ENCODE measurements at regions not wholly inside any gene's neighbourhood (a gene's known extent, or its start where the extent isn't known, plus 50 kb on each side); places are given as distances from the start of the nearest gene placed in this dataset.

DNA sequence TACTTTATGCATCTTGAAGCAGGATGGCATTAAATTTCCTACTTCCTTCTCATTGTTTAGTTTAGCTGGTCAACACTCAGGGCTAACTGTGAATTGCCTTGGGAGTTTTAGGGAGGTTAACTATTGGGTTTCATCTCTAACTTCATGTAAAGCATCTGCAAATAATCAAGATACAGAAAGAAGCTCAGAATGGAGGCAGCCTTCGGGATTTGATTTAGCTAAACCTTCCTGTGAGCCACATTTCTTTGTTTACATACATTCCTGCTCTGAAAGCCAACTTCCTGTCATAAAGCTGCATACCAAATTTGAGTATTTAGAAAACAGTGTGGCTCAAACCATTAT lies 131.7 kb upstream of the PCDH18 start:
- no peak for DNase-seq

DNA sequence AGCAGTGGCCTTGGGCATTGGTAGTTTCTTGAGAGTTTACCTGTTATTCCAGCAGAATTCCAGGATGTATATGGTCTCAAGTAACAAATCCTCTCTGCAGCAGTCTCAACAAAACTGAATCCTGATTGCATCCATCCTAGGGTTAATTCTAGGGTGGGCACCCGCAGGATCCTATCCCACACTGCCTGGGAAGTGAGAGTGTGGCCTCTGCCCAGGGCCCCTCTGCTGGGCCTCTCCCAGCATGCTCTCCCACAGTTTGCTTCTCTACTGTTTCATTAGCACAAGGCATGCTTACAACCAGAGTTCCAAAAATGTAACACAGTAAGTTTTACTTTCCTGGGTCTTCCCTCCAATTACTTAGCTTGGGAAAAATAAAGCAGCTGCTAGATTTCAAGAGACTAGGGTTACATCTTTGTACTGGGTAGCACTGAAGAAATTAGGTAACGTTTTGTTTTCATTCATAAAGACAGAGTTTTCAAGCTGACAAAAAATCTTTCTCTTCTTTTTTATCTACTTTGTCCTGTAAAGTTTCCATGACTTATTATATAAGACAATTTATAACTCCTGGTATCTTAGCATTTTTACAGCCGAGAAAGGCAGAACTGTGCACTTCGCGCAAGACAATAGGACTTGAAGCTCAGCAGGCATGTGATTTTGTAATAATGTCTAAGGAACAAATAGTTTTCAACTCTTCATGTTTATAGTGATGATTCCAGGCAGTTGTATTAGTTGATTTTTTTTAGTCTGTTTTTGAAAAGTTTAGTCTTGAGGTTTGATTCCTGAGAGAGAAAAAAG lies 131.2 kb upstream of the PCDH18 start:
- DNase-seq: no peak

GRCh38 chr4:137661693-137662092 lies 129.4 kb upstream of the PCDH18 start:
- DNase-seq: no peak

- DNase-seq: no peak
Observed at GRCh38 chr4:137660211-137660610, 127.9 kb upstream of the PCDH18 start.

GRCh38 chr4:137659431-137659830 lies 127.1 kb upstream of the PCDH18 start:
- no peak for DNase-seq

- no peak for DNase-seq
Observed at GRCh38 chr4:137656661-137657060, 124.4 kb upstream of the PCDH18 start.

DNA sequence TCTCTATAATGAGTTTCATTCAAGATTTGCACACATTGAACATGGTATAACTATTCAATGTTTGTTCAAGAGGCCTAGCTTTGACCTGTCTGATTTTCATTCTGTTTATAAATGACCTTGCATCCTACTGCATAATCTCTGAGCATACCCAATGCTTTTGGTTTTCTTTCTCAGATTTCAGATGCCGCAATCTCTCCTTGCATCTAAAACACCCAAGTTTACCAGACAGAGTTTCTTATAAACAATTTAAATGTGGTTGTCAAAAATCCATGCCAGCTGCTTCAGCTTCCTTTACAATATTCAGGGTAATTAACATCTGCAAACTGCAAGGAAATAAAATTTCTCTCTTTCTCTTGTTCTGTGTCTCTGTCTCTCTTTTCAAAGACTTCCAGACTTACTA lies 123.0 kb upstream of the PCDH18 start:
- DNase-seq: no peak

DNA sequence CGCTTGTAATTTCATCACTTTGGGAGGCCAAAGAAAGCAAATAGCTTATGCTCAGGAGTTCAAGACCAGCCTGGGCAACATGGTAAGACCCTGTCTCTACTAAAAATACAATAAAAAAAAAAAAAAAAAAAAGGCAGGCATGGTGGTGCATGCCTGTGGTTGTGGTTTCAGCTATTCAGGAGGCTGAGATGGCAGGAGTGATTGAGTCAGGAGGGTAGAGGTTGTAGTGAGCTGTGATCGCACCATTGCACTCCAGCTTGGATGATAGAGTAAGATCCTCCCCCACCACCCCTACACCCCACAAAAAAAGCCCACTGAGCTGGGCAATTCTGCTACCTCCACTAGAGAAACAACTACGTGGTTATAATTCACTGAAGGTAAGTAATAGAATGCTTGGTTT lies 118.8 kb upstream of the PCDH18 start:
- no peak for DNase-seq

DNA sequence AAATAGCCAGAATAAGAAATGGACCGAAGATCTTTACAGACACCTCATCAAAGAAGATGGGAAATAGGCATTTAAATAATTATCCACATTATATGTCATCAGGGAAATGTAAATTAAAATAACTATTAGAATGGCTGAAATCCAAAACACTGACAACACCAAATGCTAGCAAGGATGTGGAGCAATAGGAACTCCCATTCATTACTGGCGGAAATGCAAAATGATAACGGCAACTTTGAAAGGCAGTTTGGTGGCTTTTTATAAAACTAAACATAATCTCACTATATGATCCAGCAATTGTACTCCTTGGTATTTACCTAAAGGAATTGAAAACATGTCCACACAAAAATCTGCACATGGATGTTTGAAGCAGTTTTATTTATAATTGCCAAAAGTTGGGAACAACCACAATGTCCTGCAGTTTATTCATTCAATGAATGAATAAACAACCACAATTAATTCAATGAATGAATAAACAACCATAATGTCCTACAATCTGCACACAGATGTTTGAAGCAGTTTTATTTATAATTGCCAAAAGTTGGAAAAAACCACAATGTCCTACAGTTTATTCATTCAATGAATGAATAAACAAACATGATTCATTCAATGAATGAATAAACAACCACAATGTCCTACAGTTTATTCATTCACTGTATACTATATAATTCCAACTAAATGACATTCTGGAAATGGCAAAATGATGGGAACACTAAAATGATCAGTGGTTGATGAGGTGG lies 117.6 kb upstream of the PCDH18 start:
- DNase-seq: no peak

- no peak for DNase-seq
Observed at GRCh38 chr4:137648531-137648930, 116.2 kb upstream of the PCDH18 start.

GRCh38 chr4:137647375-137647774 lies 115.1 kb upstream of the PCDH18 start:
- DNase-seq: no peak

DNA sequence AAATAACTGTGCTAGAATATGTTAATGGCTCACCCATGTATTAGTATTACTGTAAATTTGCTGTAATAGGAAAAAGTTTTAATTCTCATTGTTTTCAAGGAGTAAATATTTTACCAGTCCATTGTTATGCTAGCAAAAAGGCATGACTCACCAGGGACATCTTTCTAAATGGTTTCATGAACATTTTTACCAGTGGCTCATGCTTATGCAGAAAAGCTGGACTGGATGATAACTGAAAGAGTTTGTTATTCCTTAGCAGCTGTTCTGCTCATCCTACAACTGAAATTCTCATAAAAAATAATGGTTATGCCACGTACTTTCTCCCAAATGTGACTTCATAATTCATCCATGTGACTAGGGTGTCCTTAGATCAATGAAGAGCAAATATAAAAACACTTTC lies 111.9 kb upstream of the PCDH18 start:
- no peak for DNase-seq

DNA sequence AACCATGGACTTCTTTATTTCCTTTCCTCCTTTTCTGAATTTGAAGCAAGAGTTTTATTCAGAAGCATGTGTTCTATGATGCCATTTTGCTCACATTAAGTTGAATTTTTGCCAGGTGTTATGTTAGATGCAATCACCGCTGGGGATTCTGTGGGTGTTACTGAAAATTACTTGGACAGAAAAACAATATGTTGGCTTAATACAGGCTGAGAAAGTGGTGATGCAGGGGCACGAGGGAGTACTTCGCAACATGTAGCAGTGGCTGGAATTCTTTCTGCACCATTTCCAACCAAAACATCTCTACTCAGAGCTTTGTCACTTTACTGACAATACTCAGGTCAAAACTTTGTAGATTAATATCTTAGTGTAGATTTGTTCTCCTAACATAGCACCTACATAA lies 109.2 kb upstream of the PCDH18 start:
- DNase-seq: no peak

- DNase-seq: no peak
Observed at GRCh38 chr4:137640838-137641158, 108.5 kb upstream of the PCDH18 start.

- DNase-seq: no peak
Observed at GRCh38 chr4:137640156-137640837, 108.0 kb upstream of the PCDH18 start.

DNA sequence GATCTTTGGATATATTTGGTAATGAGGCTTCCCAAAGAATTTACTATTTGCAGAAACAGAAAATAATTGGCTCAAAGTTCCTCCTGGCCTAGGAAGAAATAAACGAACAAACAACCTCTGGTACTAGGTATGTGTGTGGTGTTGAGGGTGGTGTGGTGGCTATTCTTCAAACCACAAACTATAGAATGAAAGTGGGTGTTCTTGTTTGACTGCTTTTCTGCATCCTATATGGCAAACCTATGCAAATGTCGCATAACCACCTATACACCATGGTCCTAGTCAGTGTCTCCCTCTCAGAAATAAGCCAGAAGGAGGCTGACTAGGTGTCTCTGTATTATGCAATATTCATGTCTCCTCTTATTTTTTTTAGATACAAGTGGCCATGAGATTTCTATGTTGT lies 106.6 kb upstream of the PCDH18 start:
- DNase-seq: no peak

GRCh38 chr4:137635601-137636000 lies 103.3 kb upstream of the PCDH18 start:
- DNase-seq: no peak

- DNase-seq: no peak
Observed at GRCh38 chr4:137635108-137635507, 102.8 kb upstream of the PCDH18 start.

DNA sequence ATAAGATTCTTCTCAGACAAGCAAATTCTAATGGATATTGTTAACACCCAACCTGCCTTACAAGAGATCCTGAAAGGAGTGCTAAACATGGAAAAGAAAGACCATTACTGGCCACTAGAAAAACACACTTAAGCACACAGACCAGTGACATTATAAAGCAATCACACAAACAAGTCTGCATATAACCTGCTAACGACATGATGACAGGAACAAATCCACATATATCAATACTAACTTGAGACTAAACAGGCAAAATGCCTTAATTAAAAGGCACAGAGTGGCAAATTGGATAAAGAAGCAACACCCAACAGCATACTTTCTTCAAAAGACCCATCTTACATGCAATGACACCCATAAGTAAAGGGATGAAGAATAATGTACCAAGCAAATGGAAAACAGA lies 100.5 kb upstream of the PCDH18 start:
- no peak for DNase-seq

- DNase-seq: no peak
Observed at GRCh38 chr4:137631605-137632004, 99.3 kb upstream of the PCDH18 start.

- DNase-seq: no peak
Observed at GRCh38 chr4:137630252-137630651, 98.0 kb upstream of the PCDH18 start.

GRCh38 chr4:137627739-137628460 lies 95.6 kb upstream of the PCDH18 start:
- DNase-seq: no peak

DNA sequence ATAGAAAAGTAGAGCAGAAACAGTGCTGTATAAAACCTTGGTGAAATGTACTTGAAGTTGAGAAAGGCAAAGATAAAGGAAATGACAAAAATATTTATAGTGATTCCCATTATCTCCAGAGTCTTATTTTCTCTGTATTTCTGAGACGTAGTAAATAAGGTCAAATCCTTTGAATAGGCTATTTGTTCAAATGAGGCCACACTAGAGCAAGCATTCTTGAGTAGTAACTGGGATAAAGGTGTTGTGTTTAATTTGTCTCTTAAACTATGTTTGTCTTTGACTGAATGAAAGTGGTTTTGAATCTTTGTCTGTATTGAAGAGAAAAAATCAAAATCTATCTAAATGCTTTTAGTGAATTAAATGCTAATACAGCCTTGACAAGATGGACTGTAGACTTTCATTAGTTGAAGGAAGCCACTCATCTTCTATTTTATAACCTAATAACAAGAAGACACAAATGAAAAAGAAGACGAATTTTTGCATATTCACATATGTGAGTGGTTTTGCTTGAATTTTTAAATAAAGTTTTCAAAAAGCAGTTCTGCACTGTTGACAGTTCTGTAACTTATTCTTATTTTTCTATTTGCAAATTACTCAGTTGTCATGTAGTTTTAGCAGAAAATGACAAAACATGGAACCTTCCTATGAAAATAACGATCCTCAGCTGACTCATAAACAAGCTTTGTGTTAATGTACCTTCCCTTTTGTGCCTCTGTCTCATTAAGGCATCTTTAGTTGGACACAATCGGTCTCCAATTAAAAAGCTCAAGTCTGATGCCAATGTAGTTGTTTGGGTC lies 94.8 kb upstream of the PCDH18 start:
- DNase-seq: no peak

All from stimulated activated CD4-positive, alpha-beta T cell treated with anti-CD3 and anti-CD28 coated beads, Interleukin-12 subunit alpha, Interleukin-12 subunit beta, amount 100 ng/mL, for 4 hours (primary cell).